Nephron progenitor cell (in vitro differentiated cells): ENCODE measurements at regions not wholly inside any gene's neighbourhood (a gene's known extent, or its start where the extent isn't known, plus 50 kb on each side); places are given as distances from the start of the nearest gene placed in this dataset.

Experiments
- DNase-seq: peaks from one replicate; pipeline ENCODE4 v3.0.0; 2021
- H3K27ac Mint-ChIP-seq: 2 replicates; pipeline ENCODE4 v1.8.0; 2021; ENCODE audit warnings: mild to moderate bottlenecking, moderate library complexity, mixed read lengths
- H3K27me3 Mint-ChIP-seq: 2 replicates; pipeline ENCODE4 v1.8.0; 2021; ENCODE audit warnings: mild to moderate bottlenecking, low read depth, mixed read lengths; ENCODE audit not compliant: poor library complexity
- H3K36me3 Mint-ChIP-seq: 2 replicates; pipeline ENCODE4 v1.8.0; 2021; ENCODE audit warnings: low read depth, mixed read lengths
- H3K4me1 Mint-ChIP-seq: 2 replicates; pipeline ENCODE4 v1.8.0; 2021; ENCODE audit warnings: mixed read lengths
- H3K4me3 Mint-ChIP-seq: 2 replicates; pipeline ENCODE4 v1.8.0; 2021; ENCODE audit warnings: mild to moderate bottlenecking, moderate library complexity, mixed read lengths
- H3K9me3 Mint-ChIP-seq: 2 replicates; pipeline ENCODE4 v1.8.0; 2021; ENCODE audit warnings: mild to moderate bottlenecking, moderate library complexity, mixed read lengths
- CTCF ChIP-seq: fragments of 200-600 bp; sonication (generic); IDR thresholded peaks from 2 replicates; pipeline ENCODE4 v1.5.0; 2021; ENCODE audit warnings: antibody characterized with exemption

- TF ChIP-seq CTCF = no peak
- H3K4me1 Mint-ChIP-seq = peaks cover 6% of the 10 kb centered on the region
- no peaks in the 10 kb centered on the region for H3K36me3 Mint-ChIP-seq
- no peaks in the 10 kb centered on the region for H3K27me3 Mint-ChIP-seq
- no peaks in the 10 kb centered on the region for H3K9me3 Mint-ChIP-seq
- H3K4me3 Mint-ChIP-seq = no peak overlapping the region
- no peak for DNase-seq
- no peak overlapping the region for H3K27ac Mint-ChIP-seq
Measured at GRCh38 chr1:96360036-96360795, 361.4 kb upstream of the PTBP2 start.

DNA sequence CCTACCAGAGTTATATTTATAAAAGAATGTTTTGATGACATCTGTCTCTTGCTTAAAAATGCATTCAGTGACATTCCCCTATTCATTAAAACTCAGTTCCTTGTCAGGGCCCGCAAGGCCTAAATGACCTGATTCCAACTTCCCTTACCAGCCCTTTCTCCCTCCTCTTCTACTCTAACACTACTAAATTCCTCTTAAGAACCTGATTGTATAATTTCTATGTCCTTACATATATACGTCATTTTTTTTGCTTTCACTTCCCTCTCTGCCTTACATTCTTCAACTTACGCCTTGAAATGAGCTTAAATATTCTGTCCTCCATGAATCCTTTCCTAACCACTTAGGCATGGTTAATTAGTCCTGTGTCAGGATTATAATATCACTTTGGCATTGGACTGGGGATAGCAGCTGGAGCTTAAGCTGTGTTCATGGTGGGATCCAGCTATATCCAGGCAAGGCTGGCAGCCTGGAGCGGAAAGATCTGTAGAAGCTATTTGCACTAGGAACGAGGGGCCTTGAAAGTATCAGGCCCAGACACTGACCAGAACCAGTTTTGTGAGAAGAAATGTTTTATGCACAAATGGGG, 360.2 kb upstream of the PTBP2 start:
- Mint-ChIP-seq H3K4me1 (peaks cover 6% of the 10 kb centered on the region), H3K9me3 (no peaks in the 10 kb centered on the region), H3K27ac (no peak overlapping the region), H3K4me3 (no peak overlapping the region), H3K36me3 (no peaks in the 10 kb centered on the region), H3K27me3 (no peaks in the 10 kb centered on the region)
- no peak for TF ChIP-seq CTCF
- no peak for DNase-seq

DNA sequence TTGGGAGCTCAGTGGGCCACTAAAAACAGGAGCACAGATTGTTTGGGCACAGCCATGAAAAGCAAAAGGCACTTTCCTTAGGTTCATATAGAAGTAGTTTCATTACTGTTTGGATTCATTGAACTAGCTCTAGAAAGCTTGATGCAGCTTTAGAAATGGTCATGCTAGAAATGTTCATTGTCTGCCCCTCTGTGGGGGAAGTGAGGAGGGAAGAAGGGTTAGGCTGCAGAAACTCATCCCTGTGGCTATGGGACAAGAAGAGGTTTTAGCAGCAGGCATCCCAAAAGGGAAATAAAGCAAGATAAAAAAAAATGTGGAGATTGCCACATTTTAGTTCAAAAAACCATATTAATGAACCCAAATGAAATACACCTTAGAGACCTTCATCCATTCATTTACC, 359.6 kb upstream of the PTBP2 start:
- H3K27ac Mint-ChIP-seq = no peak overlapping the region
- no peak for TF ChIP-seq CTCF
- no peaks in the 10 kb centered on the region for H3K36me3 Mint-ChIP-seq
- H3K9me3 Mint-ChIP-seq = no peaks in the 10 kb centered on the region
- no peaks in the 10 kb centered on the region for H3K27me3 Mint-ChIP-seq
- DNase-seq = no peak
- peaks cover 6% of the 10 kb centered on the region for H3K4me1 Mint-ChIP-seq
- H3K4me3 Mint-ChIP-seq = no peak overlapping the region

DNA sequence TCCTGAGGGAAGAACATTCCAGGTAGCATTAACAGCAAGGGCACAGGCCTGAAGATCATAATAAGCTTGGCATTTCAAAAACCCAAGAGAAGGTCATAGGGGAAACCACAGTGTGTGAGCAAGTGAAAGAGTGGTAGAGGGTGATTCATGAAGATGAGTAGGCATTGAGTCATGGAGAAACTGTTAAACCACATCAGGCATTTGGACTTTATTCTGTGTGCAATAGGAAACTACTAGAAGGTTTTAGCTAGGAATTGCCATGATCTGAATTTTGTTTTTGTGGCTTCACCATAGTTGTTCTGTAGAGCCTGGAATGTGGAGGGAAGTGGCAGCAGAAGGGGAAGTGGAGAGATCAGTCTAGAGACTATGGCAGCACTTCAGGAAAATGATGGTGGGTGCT, 359.0 kb upstream of the PTBP2 start:
- Mint-ChIP-seq H3K4me3 (no peak overlapping the region), H3K27me3 (no peaks in the 10 kb centered on the region), H3K4me1 (peaks cover 6% of the 10 kb centered on the region), H3K9me3 (no peaks in the 10 kb centered on the region), H3K27ac (peak overlapping the region; percentile 62), H3K36me3 (no peaks in the 10 kb centered on the region)
- no peak for TF ChIP-seq CTCF
- DNase-seq = no peak

- H3K36me3 Mint-ChIP-seq = no peaks in the 10 kb centered on the region
- H3K9me3 Mint-ChIP-seq = no peaks in the 10 kb centered on the region
- H3K4me1 Mint-ChIP-seq = peaks cover 6% of the 10 kb centered on the region
- TF ChIP-seq CTCF = no peak
- H3K4me3 Mint-ChIP-seq = no peak overlapping the region
- no peak overlapping the region for H3K27ac Mint-ChIP-seq
- no peak for DNase-seq
- H3K27me3 Mint-ChIP-seq = no peaks in the 10 kb centered on the region
Measured at GRCh38 chr1:96363826-96364225, 357.8 kb upstream of the PTBP2 start.

GRCh38 chr1:96364576-96364975, 357.0 kb upstream of the PTBP2 start:
- H3K4me3 Mint-ChIP-seq = no peak overlapping the region
- no peak for TF ChIP-seq CTCF
- H3K4me1 Mint-ChIP-seq = peaks cover 6% of the 10 kb centered on the region
- H3K27ac Mint-ChIP-seq = no peak overlapping the region
- H3K27me3 Mint-ChIP-seq = no peaks in the 10 kb centered on the region
- no peaks in the 10 kb centered on the region for H3K36me3 Mint-ChIP-seq
- no peaks in the 10 kb centered on the region for H3K9me3 Mint-ChIP-seq
- no peak for DNase-seq
